Body of pancreas (tissue), 4 donors: ENCODE measurements at regions not wholly inside any gene's neighbourhood (a gene's known extent, or its start where the extent isn't known, plus 50 kb on each side); places are given as distances from the start of the nearest gene placed in this dataset.

Experiments
- CTCF ChIP-seq, 7 experiments: fragments of 450-650 bp in 4 of 7; fragments of 200-600 bp in 3 of 7; sonication (generic) in 3 of 7; IDR thresholded peaks; one replicate each; pipeline ENCODE4 v1.5.1; 2016 to 2019; ENCODE audit warnings: antibody characterized with exemption in 7 of 7
- POLR2A ChIP-seq, 3 donors: fragments of 450-650 bp; IDR thresholded peaks; one replicate each; pipeline ENCODE4 v1.6.1; 2016; ENCODE audit warnings: antibody characterized with exemption in 3 of 3, mild to moderate bottlenecking in 2 of 3

- TF ChIP-seq CTCF (IDR thresholded peaks at IDR 0.05), result no peak
- no peak for TF ChIP-seq POLR2A (IDR thresholded peaks at IDR 0.05)
These were observed 184.6 kb downstream of the RAMP3 start for GRCh38 chr7:45342236-45342635.
